Endothelial cell of umbilical vein (primary cell): ENCODE measurements at regions not wholly inside any gene's neighbourhood (a gene's known extent, or its start where the extent isn't known, plus 50 kb on each side); places are given as distances from the start of the nearest gene placed in this dataset.

ENCODE experiments used
- BruUV-seq: library from RNA; stranded (reverse); fragments of 400-500 nt; replicated peaks from 2 replicates; lab custom pipeline; 2021; lab: Mats Ljungman, UMichigan
- CTCF ChIA-PET: fragments of 300-600, 350-600 bp; sonication (Branson Sonifier 250); formaldehyde crosslinking; loops from one replicate; lab custom pipeline; 2021; ENCODE audit warnings: antibody characterized with exemption, inconsistent platforms; lab: Charles Lee
- POLR2A ChIA-PET: fragments of 300-600, 350-600 bp; sonication (Branson Sonifier 250); formaldehyde crosslinking; loops from one replicate; lab custom pipeline; 2021; ENCODE audit warnings: antibody characterized with exemption, inconsistent platforms; lab: Charles Lee
- DNase-seq: peaks from one replicate; pipeline ENCODE4 v3.0.0-alpha.2; 2011; ENCODE audit warnings: low read depth, low spot score
- FAIRE-seq: peaks from 2 replicates; lab custom pipeline; 2011; peaks lifted over from hg19 to GRCh38; lab: Jason Lieb, UNC
- H2AFZ ChIP-seq: 2 replicates; pipeline ENCODE4 v1.6.0; 2012; ENCODE audit warnings: low read depth, low read length, control low read depth, inconsistent platforms
- H3K27ac ChIP-seq: 2 replicates; pipeline ENCODE4 v1.5.1; 2011; ENCODE audit warnings: low read depth, mild to moderate bottlenecking, control low read depth, low read length, moderate library complexity; ENCODE audit not compliant: insufficient read depth
- H3K27me3 ChIP-seq, 2 experiments: 2 replicates each; pipeline versions ENCODE4 v1.6.0 to v1.6.1; 2011; ENCODE audit warnings: low read length in 2 of 2, mixed read lengths in 1 of 2; ENCODE audit not compliant: control insufficient read depth in 2 of 2, insufficient read depth in 2 of 2
- H3K36me3 ChIP-seq, 2 experiments: 2 replicates in 1 of 2; 3 replicates in 1 of 2; pipeline ENCODE4 v1.5.1; 2011; ENCODE audit warnings: low read length in 2 of 2, mild to moderate bottlenecking in 1 of 2, moderate library complexity in 1 of 2; ENCODE audit not compliant: control insufficient read depth in 2 of 2, insufficient read depth in 2 of 2; ENCODE audit errors: extremely low read depth in 1 of 2
- H3K4me1 ChIP-seq: 3 replicates; pipeline ENCODE4 v1.5.1; 2011; ENCODE audit warnings: mild to moderate bottlenecking, low read length; ENCODE audit not compliant: control insufficient read depth, insufficient read depth; ENCODE audit errors: extremely low read depth
- H3K4me2 ChIP-seq: 2 replicates; pipeline ENCODE4 v1.6.1; 2011; ENCODE audit warnings: low read length, control low read depth, mixed read lengths; ENCODE audit not compliant: insufficient read depth
- H3K4me3 ChIP-seq, 3 experiments: fragments of 200-600 bp in 1 of 3; sonication (generic), shearing (Covaris generic) in 1 of 3; replicated peaks in 1 of 3; 2 replicates each; pipeline ENCODE4 v1.5.1; 2011 to 2016; ENCODE audit warnings: control low read depth in 3 of 3, low read length in 3 of 3, mild to moderate bottlenecking in 2 of 3, inconsistent platforms in 1 of 3, low read depth in 1 of 3, moderate library complexity in 1 of 3; ENCODE audit not compliant: insufficient read depth in 1 of 3
- H3K79me2 ChIP-seq: 2 replicates; pipeline ENCODE4 v1.6.0; 2012; ENCODE audit warnings: low read length, inconsistent platforms; ENCODE audit not compliant: control insufficient read depth, insufficient read depth
- H3K9ac ChIP-seq: replicated peaks from 2 replicates; pipeline ENCODE3; 2011; ENCODE audit warnings: low read length, control low read depth; ENCODE audit not compliant: insufficient read depth; ENCODE audit errors: extremely low read depth
- H3K9me1 ChIP-seq: replicated peaks from 3 replicates; pipeline ENCODE4 v1.6.0; 2011; ENCODE audit warnings: mild to moderate bottlenecking, low read length; ENCODE audit not compliant: control insufficient read depth, insufficient read depth; ENCODE audit errors: extremely low read depth
- H3K9me3 ChIP-seq: replicated peaks from 2 replicates; pipeline ENCODE4 v1.5.1; 2012; ENCODE audit warnings: low read length, inconsistent platforms; ENCODE audit not compliant: control insufficient read depth, insufficient read depth
- H4K20me1 ChIP-seq: replicated peaks from 2 replicates; pipeline ENCODE3; 2011; ENCODE audit warnings: mild to moderate bottlenecking, low read length; ENCODE audit not compliant: control insufficient read depth, insufficient read depth; ENCODE audit errors: extremely low read depth
- CTCF ChIP-seq, 2 donors: IDR thresholded peaks; 1 replicate in 1 of 2; 2 replicates in 1 of 2; pipeline ENCODE4 v1.5.1; 2011; ENCODE audit warnings: low read length in 2 of 2, mild to moderate bottlenecking in 2 of 2, moderate library complexity in 2 of 2, control low read depth in 1 of 2, inconsistent platforms in 1 of 2, low read depth in 1 of 2; ENCODE audit not compliant: insufficient read depth in 1 of 2; ENCODE audit errors: extremely low read depth in 1 of 2
- EZH2 ChIP-seq: IDR thresholded peaks from 2 replicates; pipeline ENCODE4 v1.6.1; 2012; ENCODE audit warnings: borderline replicate concordance, low read depth, mild to moderate bottlenecking, moderate library complexity, low read length, inconsistent platforms; ENCODE audit not compliant: severe bottlenecking
- FOS ChIP-seq: IDR thresholded peaks from 2 replicates; pipeline ENCODE4 v1.6.1; 2011; ENCODE audit warnings: mild to moderate bottlenecking, low read length, moderate library complexity, borderline replicate concordance; ENCODE audit not compliant: insufficient read depth
- GATA2 ChIP-seq: IDR thresholded peaks from 2 replicates; pipeline ENCODE4 v1.7.0; 2011; ENCODE audit warnings: low read depth, mild to moderate bottlenecking, moderate library complexity, mixed read lengths, low read length; ENCODE audit not compliant: insufficient read length, insufficient read depth
- JUN ChIP-seq: IDR thresholded peaks from 2 replicates; pipeline ENCODE4 v1.6.1; 2011; ENCODE audit warnings: borderline replicate concordance, low read depth; ENCODE audit not compliant: insufficient read length, insufficient read depth
- MAX ChIP-seq: IDR thresholded peaks from 2 replicates; pipeline ENCODE4 v1.6.1; 2011; ENCODE audit not compliant: insufficient read depth, insufficient read length
- MYC ChIP-seq: IDR thresholded peaks from one replicate; pipeline ENCODE4 v1.6.1; 2011; ENCODE audit warnings: mild to moderate bottlenecking, low read depth, low read length
- POLR2A ChIP-seq: IDR thresholded peaks from 2 replicates; pipeline ENCODE4 v1.6.1; 2012; ENCODE audit warnings: low read depth, mild to moderate bottlenecking, control low read depth, low read length
- POLR2AphosphoS5 ChIP-seq: IDR thresholded peaks from 2 replicates; pipeline ENCODE4 v1.6.1; 2012; ENCODE audit warnings: low read depth, mild to moderate bottlenecking, control low read depth, low read length, moderate library complexity; ENCODE audit not compliant: insufficient read depth
- dilution Hi-C: fragments of 300-500 bp; cut with MboI; formaldehyde crosslinking; loops from one replicate; pipeline ENCODE4 v1.15.0; 2019; ENCODE audit warnings: low sequenced_read_pairs; ENCODE audit not compliant: extremely low pct_ligation_motif_present
- intact Hi-C: fragments of 100-400 bp; cut with micrococcal nuclease; formaldehyde crosslinking; loops from one replicate; pipeline ENCODE4 v1.10.0; 2022

DNA sequence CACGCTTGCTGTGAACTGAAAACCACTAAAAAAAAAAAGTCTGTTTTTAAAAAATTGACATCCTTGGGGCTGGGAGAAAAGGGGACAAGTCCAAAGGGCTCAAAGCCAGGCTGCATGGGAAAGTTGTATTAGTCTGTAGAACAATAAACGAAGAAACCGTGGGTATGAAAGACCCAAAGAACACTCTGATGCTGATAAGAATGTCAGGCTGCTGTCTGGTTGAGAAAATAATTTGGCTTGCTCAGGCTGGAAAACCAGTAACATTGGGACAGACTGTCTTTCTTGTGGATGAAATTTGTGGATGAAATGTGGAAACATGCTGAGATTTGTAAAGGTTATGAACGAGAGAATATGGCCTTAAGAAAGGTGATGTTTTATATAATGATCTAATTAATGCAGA lies 68.5 kb upstream of the HSPB3 start:
- no peak overlapping the region for H3K27ac ChIP-seq
- H4K20me1 ChIP-seq = no peaks in the 10 kb centered on the region
- DNase-seq (no peak), FAIRE-seq (no peak)
- H3K36me3 ChIP-seq = no peaks in the 10 kb centered on the region
- H3K4me1 ChIP-seq = no peaks in the 10 kb centered on the region
- no peak overlapping the region for H3K4me2 ChIP-seq
- dilution Hi-C loops (no loop called here), intact Hi-C loops (no loop called here)
- no peak overlapping the region for H3K4me3 ChIP-seq
- H2AFZ ChIP-seq = no peak overlapping the region
- H3K9ac ChIP-seq = no peak overlapping the region
- no peaks in the 10 kb centered on the region for H3K9me1 ChIP-seq
- no peaks in the 10 kb centered on the region for H3K79me2 ChIP-seq
- ChIA-PET CTCF (no interaction called here), POLR2A (no interaction called here)
- peaks cover 0 to 4% of the 10 kb centered on the region in 2 experiments for H3K27me3 ChIP-seq
- BruUV-seq = no TSS peak
- H3K9me3 ChIP-seq = no peaks in the 10 kb centered on the region
- TF ChIP-seq EZH2 (no peak), MAX (no peak), JUN (no peak), POLR2A (no peak), GATA2 (no peak), POLR2AphosphoS5 (no peak)

GRCh38 chr5:54385994-54386393 lies 69.5 kb upstream of the HSPB3 start:
- intact Hi-C loops = no loop called here
- Histone ChIP-seq H3K27me3 (peaks cover 0 to 4% of the 10 kb centered on the region in 2 experiments), H3K4me3 (no peak overlapping the region), H3K79me2 (no peaks in the 10 kb centered on the region), H2AFZ (no peak overlapping the region), H3K9me1 (no peaks in the 10 kb centered on the region), H4K20me1 (no peaks in the 10 kb centered on the region), H3K36me3 (no peaks in the 10 kb centered on the region), H3K9ac (no peak overlapping the region), H3K9me3 (no peaks in the 10 kb centered on the region), H3K4me1 (no peaks in the 10 kb centered on the region), H3K4me2 (no peak overlapping the region), H3K27ac (no peak overlapping the region)
- FAIRE-seq (no peak), DNase-seq (no peak)
- dilution Hi-C loops = no loop called here
- TF ChIP-seq POLR2A (no peak), MYC (no peak), CTCF (IDR thresholded peaks at IDR 0.05; ENCODE audit: extremely low read depth in 1 of 2, insufficient read depth in 1 of 2, low read depth in 1 of 2, low read length in 2 of 2) (no peak), FOS (no peak), POLR2AphosphoS5 (no peak), EZH2 (no peak), GATA2 (no peak), JUN (no peak)
- ChIA-PET POLR2A (no interaction called here), CTCF (interaction anchor here (1.1 to 1.9 kb wide), 3 partner anchors 18 to 20 kb away, joined by 3 to 7 read pairs (median 5); no protein-coding TSS in a partner anchor)
- no TSS peak for BruUV-seq
